Hepatocyte (in vitro differentiated cells): ENCODE measurements at regions not wholly inside any gene's neighbourhood (a gene's known extent, or its start where the extent isn't known, plus 50 kb on each side); places are given as distances from the start of the nearest gene placed in this dataset.

Experiments
- DNase-seq: peaks from one replicate; pipeline ENCODE4 v3.0.0-alpha.2; 2016; ENCODE audit warnings: low spot score
- H2AFZ ChIP-seq: fragments of 200-600 bp; sonication (generic); 2 replicates; pipeline ENCODE4 v1.6.0; 2016; ENCODE audit warnings: antibody characterized with exemption, mild to moderate bottlenecking
- H3K27ac ChIP-seq: fragments of 200-600 bp; sonication (generic); 2 replicates; pipeline ENCODE4 v1.5.1; 2016; ENCODE audit warnings: mild to moderate bottlenecking
- H3K27me3 ChIP-seq: fragments of 200-600 bp; sonication (generic); 2 replicates; pipeline ENCODE4 v1.6.1; 2016
- H3K36me3 ChIP-seq: fragments of 200-600 bp; sonication (generic); replicated peaks from 2 replicates; pipeline ENCODE4 v1.5.1; 2016; ENCODE audit warnings: low read depth; ENCODE audit not compliant: insufficient read depth
- H3K4me1 ChIP-seq: fragments of 200-600 bp; sonication (generic); 2 replicates; pipeline ENCODE4 v1.5.1; 2016; ENCODE audit warnings: mild to moderate bottlenecking, moderate library complexity; ENCODE audit not compliant: insufficient read depth
- H3K4me2 ChIP-seq: fragments of 200-600 bp; sonication (generic); 2 replicates; pipeline ENCODE4 v1.6.0; 2016
- H3K4me3 ChIP-seq: fragments of 200-600 bp; sonication (generic); 2 replicates; pipeline ENCODE4 v1.5.1; 2016; ENCODE audit warnings: mild to moderate bottlenecking
- H3K79me2 ChIP-seq: fragments of 200-600 bp; sonication (generic); 2 replicates; pipeline ENCODE4 v1.6.0; 2017; ENCODE audit warnings: mild to moderate bottlenecking
- H3K9me2 ChIP-seq: fragments of 200-600 bp; sonication (generic); replicated peaks from 2 replicates; pipeline ENCODE4 v1.6.0; 2017; ENCODE audit warnings: mild to moderate bottlenecking; ENCODE audit not compliant: insufficient read depth
- H3K9me3 ChIP-seq: fragments of 200-600 bp; sonication (generic); 2 replicates; pipeline ENCODE4 v1.5.1; 2016; ENCODE audit warnings: low read depth, mild to moderate bottlenecking
- H4K20me1 ChIP-seq: fragments of 200-600 bp; sonication (generic); 2 replicates; pipeline ENCODE4 v1.6.0; 2016; ENCODE audit warnings: mild to moderate bottlenecking; ENCODE audit not compliant: insufficient read depth, poor library complexity, severe bottlenecking
- CTCF ChIP-seq: fragments of 200-600 bp; sonication (generic); IDR thresholded peaks from 2 replicates; pipeline ENCODE4 v1.5.1; 2016; ENCODE audit warnings: antibody characterized with exemption, mild to moderate bottlenecking; ENCODE audit not compliant: poor library complexity
- EZH2 ChIP-seq: fragments of 200-600 bp; sonication (generic); IDR thresholded peaks from 2 replicates; pipeline ENCODE4 v1.6.1; 2016; ENCODE audit warnings: antibody characterized with exemption, mild to moderate bottlenecking, borderline replicate concordance
- EZH2phosphoT487 ChIP-seq: fragments of 200-600 bp; sonication (generic); IDR thresholded peaks from one replicate; pipeline ENCODE4 v1.6.1; 2018; ENCODE audit warnings: antibody characterized with exemption, mild to moderate bottlenecking, low read depth, moderate library complexity; ENCODE audit not compliant: unreplicated experiment, severe bottlenecking
- WGBS: methylation state at CpG from one replicate; pipeline ENCODE4 v1.1.6; 2016; ENCODE audit warnings: low lambda C conversion rate; ENCODE audit errors: missing lambda C conversion rate; 5-methylcytosine and 5-hydroxymethylcytosine counted together

GRCh38 chr1:198986442-198986841, 347.6 kb downstream of the PTPRC start:
- no peak for DNase-seq
- no peaks in the 10 kb centered on the region for H3K4me1 ChIP-seq
- H3K9me3 ChIP-seq = no peaks in the 10 kb centered on the region
- no peak overlapping the region for H3K27ac ChIP-seq
- no peaks in the 10 kb centered on the region for H3K27me3 ChIP-seq
- H3K4me3 ChIP-seq = no peak overlapping the region
- no peaks in the 10 kb centered on the region for H3K36me3 ChIP-seq
- 94% methylated on average over 1 of the region's 1 CpG for WGBS
- H4K20me1 ChIP-seq = no peaks in the 10 kb centered on the region
- no peak overlapping the region for H2AFZ ChIP-seq
- H3K79me2 ChIP-seq = no peaks in the 10 kb centered on the region
- no peak overlapping the region for H3K4me2 ChIP-seq
- H3K9me2 ChIP-seq = no peaks in the 10 kb centered on the region
- no peak for TF ChIP-seq CTCF
- TF ChIP-seq EZH2phosphoT487 = no peak
- no peak for TF ChIP-seq EZH2

- TF ChIP-seq CTCF (no peak), EZH2 (no peak), EZH2phosphoT487 (no peak)
- Histone ChIP-seq H3K9me3 (no peaks in the 10 kb centered on the region), H3K36me3 (no peaks in the 10 kb centered on the region), H3K9me2 (no peaks in the 10 kb centered on the region), H3K4me3 (no peak overlapping the region), H3K27me3 (no peaks in the 10 kb centered on the region), H3K79me2 (no peaks in the 10 kb centered on the region), H3K4me2 (no peak overlapping the region), H3K27ac (no peak overlapping the region), H4K20me1 (no peaks in the 10 kb centered on the region), H3K4me1 (no peaks in the 10 kb centered on the region), H2AFZ (no peak overlapping the region)
- DNase-seq = no peak
Observed at GRCh38 chr1:199002661-199003060, 363.8 kb downstream of the PTPRC start.

- Histone ChIP-seq H4K20me1 (no peaks in the 10 kb centered on the region), H3K79me2 (no peaks in the 10 kb centered on the region), H3K27me3 (no peaks in the 10 kb centered on the region), H2AFZ (no peak overlapping the region), H3K9me3 (no peaks in the 10 kb centered on the region), H3K36me3 (no peaks in the 10 kb centered on the region), H3K4me1 (peaks cover 3% of the 10 kb centered on the region), H3K4me2 (no peak overlapping the region), H3K4me3 (no peak overlapping the region), H3K9me2 (no peaks in the 10 kb centered on the region), H3K27ac (no peak overlapping the region)
- no peak for DNase-seq
- WGBS = 84% methylated on average over 2 of the region's 2 CpGs
- no peak for TF ChIP-seq EZH2phosphoT487
- no peak for TF ChIP-seq CTCF
- no peak for TF ChIP-seq EZH2
Observed at GRCh38 chr1:199007423-199007822, 368.6 kb downstream of the PTPRC start.

GRCh38 chr1:199009447-199009846, 370.6 kb downstream of the PTPRC start:
- no peak for DNase-seq
- Histone ChIP-seq H3K27me3 (no peaks in the 10 kb centered on the region), H3K9me2 (no peaks in the 10 kb centered on the region), H3K27ac (no peak overlapping the region), H3K36me3 (no peaks in the 10 kb centered on the region), H3K4me2 (no peak overlapping the region), H3K4me3 (no peak overlapping the region), H3K79me2 (no peaks in the 10 kb centered on the region), H3K9me3 (no peaks in the 10 kb centered on the region), H4K20me1 (no peaks in the 10 kb centered on the region), H2AFZ (no peak overlapping the region), H3K4me1 (peaks cover 3% of the 10 kb centered on the region)
- 89% methylated on average over 5 of the region's 5 CpGs for WGBS
- no peak for TF ChIP-seq EZH2
- TF ChIP-seq CTCF = no peak
- no peak for TF ChIP-seq EZH2phosphoT487
